OCI-LY3 (cell line): ENCODE measurements at regions not wholly inside any gene's neighbourhood (a gene's known extent, or its start where the extent isn't known, plus 50 kb on each side); places are given as distances from the start of the nearest gene placed in this dataset.

Source experiments
- EZH2phosphoT487 ChIP-seq: fragments of 200-600 bp; shearing (Covaris generic); IDR thresholded peaks from 2 replicates; pipeline ENCODE4 v1.6.1; 2018; ENCODE audit warnings: antibody characterized with exemption, mixed run types, low read depth
- TF ChIP-seq, protein P1 (sequence below): fragments of 200-600, 300-600 bp; sonication (generic); IDR thresholded peaks from 2 replicates; pipeline ENCODE4 v1.5.1; 2014; ENCODE audit warnings: antibody characterized with exemption, low read length, low read depth

DNA sequence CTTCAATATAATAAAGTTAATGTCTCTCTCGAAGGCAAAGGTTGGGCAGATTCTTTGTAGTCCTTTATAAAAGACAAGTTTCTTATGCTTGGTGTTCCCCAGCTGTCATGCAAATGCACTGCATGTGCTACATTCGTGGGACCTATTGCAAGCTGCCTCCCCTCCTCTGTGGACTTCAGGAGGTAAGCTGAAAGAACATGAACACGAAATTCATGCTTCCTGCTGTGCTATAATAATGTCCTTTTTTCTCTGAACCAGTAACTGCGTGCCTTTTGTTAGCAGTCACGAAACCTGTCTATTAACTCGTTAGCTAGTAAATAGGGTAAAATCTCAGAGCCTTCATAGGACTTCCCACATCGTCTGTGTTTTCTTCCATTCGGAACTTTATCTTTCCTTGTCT, 363.5 kb downstream of the CDH9 start:
- TF ChIP-seq EZH2phosphoT487, result no peak
- TF ChIP-seq, protein P1, sequence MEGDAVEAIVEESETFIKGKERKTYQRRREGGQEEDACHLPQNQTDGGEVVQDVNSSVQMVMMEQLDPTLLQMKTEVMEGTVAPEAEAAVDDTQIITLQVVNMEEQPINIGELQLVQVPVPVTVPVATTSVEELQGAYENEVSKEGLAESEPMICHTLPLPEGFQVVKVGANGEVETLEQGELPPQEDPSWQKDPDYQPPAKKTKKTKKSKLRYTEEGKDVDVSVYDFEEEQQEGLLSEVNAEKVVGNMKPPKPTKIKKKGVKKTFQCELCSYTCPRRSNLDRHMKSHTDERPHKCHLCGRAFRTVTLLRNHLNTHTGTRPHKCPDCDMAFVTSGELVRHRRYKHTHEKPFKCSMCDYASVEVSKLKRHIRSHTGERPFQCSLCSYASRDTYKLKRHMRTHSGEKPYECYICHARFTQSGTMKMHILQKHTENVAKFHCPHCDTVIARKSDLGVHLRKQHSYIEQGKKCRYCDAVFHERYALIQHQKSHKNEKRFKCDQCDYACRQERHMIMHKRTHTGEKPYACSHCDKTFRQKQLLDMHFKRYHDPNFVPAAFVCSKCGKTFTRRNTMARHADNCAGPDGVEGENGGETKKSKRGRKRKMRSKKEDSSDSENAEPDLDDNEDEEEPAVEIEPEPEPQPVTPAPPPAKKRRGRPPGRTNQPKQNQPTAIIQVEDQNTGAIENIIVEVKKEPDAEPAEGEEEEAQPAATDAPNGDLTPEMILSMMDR, result no peak
